Kidney (tissue), 13 donors: ENCODE measurements at regions not wholly inside any gene's neighbourhood (a gene's known extent, or its start where the extent isn't known, plus 50 kb on each side); places are given as distances from the start of the nearest gene placed in this dataset.

ENCODE experiments used
- DNase-seq, 5 donors: peaks; one replicate each; pipeline ENCODE4 v3.0.0-alpha.2; 2013 to 2020
- FAIRE-seq: peaks from 2 replicates; lab custom pipeline; 2012; peaks lifted over from hg19 to GRCh38; lab: Jason Lieb, UNC
- H3K27ac ChIP-seq, 2 donors: one replicate each; pipeline ENCODE4 v1.7.0; 2013; ENCODE audit warnings: low read depth in 2 of 2, low read length in 2 of 2, inconsistent platforms in 1 of 2
- H3K27me3 ChIP-seq: one replicate; pipeline ENCODE4 v1.7.1; 2013; ENCODE audit warnings: low read length, inconsistent platforms; ENCODE audit not compliant: control insufficient read depth, insufficient read depth
- H3K36me3 ChIP-seq, 3 donors: one replicate each; pipeline versions ENCODE4 v1.7.0 to v1.7.1; 2013; ENCODE audit warnings: low read length in 3 of 3, control low read depth in 1 of 3, inconsistent platforms in 1 of 3; ENCODE audit not compliant: insufficient read depth in 3 of 3, control insufficient read depth in 2 of 3
- H3K4me1 ChIP-seq, 3 donors: one replicate each; pipeline versions ENCODE4 v1.7.0 to v1.7.1; 2013; ENCODE audit warnings: low read length in 3 of 3, inconsistent platforms in 1 of 3, low read depth in 1 of 3; ENCODE audit not compliant: control insufficient read depth in 2 of 3, insufficient read depth in 2 of 3
- H3K4me3 ChIP-seq, 3 donors: one replicate each; pipeline versions ENCODE4 v1.7.0 to v1.8.1; 2013; ENCODE audit warnings: low read length in 3 of 3, control low read depth in 1 of 3, inconsistent platforms in 1 of 3
- H3K9ac ChIP-seq, 3 donors: one replicate each; pipeline versions ENCODE4 v1.7.0 to v1.7.1; 2013; ENCODE audit warnings: low read length in 3 of 3, control low read depth in 1 of 3, inconsistent platforms in 1 of 3
- H3K9me3 ChIP-seq, 3 donors: one replicate each; pipeline versions ENCODE4 v1.7.0 to v1.7.1; 2013; ENCODE audit warnings: low read length in 3 of 3, control low read depth in 1 of 3, inconsistent platforms in 1 of 3; ENCODE audit not compliant: control insufficient read depth in 2 of 3, insufficient read depth in 1 of 3
- intact Hi-C: fragments of 100-400 bp; cut with DNase I; formaldehyde crosslinking; loops from one replicate; pipeline ENCODE4 v1.11.1; 2022
- TF ChIP-seq, protein P1 (sequence below): IDR thresholded peaks from 3 replicates; pipeline ENCODE4 v1.5.1; 2012; ENCODE audit warnings: mild to moderate bottlenecking, moderate library complexity, borderline replicate concordance; ENCODE audit not compliant: insufficient read depth; ENCODE audit errors: extremely low read depth
- donor health status: control.
- donor health status: control.
- donor health status: control.
- donor health status: control.
- donor health status: control.
- donor health status: DM: yes; HTN: yes; CAD: no.
- donor health status: Normal renal cell carcinoma (clear cell type).

DNA sequence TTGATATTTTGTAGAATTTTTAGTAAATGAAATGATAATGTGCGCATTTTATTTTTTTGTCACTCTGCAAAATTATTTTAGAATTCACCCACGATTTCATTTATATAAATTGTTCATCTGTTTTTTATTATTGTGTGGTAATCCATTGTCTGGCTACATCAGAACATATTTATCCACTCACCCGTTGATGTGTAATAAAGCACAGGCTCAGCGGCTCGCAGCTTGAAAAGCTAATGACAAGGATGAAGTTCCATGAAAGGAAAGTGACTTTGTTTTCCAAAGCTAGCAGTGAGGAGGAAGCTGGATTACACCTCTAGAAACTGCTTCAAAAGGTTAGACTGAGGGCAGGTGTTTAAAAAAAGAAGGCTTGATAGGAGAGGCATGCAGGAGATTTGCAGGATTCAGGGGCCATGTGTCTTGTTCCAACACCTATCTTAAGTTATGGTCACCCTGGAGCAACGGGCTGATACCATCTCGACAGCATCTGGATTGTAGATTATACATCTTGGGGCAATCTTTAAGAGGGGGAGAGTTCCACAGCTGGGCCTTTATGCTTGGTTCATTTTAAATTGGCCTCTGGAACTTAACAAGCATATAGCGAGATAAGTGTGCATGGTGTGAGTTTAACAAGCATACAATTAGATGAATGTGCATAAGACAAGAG lies 194.1 kb downstream of the TMTC3 start:
- no peak overlapping the region for H3K4me3 ChIP-seq
- no peak overlapping the region for H3K27ac ChIP-seq
- no peaks in the 10 kb centered on the region for H3K27me3 ChIP-seq
- H3K9ac ChIP-seq = no peak overlapping the region
- FAIRE-seq (no peak), DNase-seq (no peak)
- intact Hi-C loops = no loop called here
- TF ChIP-seq, protein P1, sequence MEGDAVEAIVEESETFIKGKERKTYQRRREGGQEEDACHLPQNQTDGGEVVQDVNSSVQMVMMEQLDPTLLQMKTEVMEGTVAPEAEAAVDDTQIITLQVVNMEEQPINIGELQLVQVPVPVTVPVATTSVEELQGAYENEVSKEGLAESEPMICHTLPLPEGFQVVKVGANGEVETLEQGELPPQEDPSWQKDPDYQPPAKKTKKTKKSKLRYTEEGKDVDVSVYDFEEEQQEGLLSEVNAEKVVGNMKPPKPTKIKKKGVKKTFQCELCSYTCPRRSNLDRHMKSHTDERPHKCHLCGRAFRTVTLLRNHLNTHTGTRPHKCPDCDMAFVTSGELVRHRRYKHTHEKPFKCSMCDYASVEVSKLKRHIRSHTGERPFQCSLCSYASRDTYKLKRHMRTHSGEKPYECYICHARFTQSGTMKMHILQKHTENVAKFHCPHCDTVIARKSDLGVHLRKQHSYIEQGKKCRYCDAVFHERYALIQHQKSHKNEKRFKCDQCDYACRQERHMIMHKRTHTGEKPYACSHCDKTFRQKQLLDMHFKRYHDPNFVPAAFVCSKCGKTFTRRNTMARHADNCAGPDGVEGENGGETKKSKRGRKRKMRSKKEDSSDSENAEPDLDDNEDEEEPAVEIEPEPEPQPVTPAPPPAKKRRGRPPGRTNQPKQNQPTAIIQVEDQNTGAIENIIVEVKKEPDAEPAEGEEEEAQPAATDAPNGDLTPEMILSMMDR = no peak
- H3K9me3 ChIP-seq = no peaks in the 10 kb centered on the region
- H3K36me3 ChIP-seq = no peaks in the 10 kb centered on the region
- H3K4me1 ChIP-seq = no peaks in the 10 kb centered on the region

- TF ChIP-seq, protein P1 = no peak
- Histone ChIP-seq H3K36me3 (no peaks in the 10 kb centered on the region), H3K9ac (no peak overlapping the region), H3K4me3 (no peak overlapping the region), H3K9me3 (no peaks in the 10 kb centered on the region), H3K27me3 (no peaks in the 10 kb centered on the region), H3K27ac (no peak overlapping the region), H3K4me1 (no peaks in the 10 kb centered on the region)
- intact Hi-C loops = no loop called here
- FAIRE-seq (no peak), DNase-seq (no peak)
Observed at GRCh38 chr12:88338486-88338885, 196.4 kb downstream of the TMTC3 start.

- Histone ChIP-seq H3K4me1 (no peaks in the 10 kb centered on the region), H3K27ac (no peak overlapping the region), H3K36me3 (no peaks in the 10 kb centered on the region), H3K9me3 (no peaks in the 10 kb centered on the region), H3K27me3 (no peaks in the 10 kb centered on the region), H3K4me3 (no peak overlapping the region), H3K9ac (no peak overlapping the region)
- intact Hi-C loops = no loop called here
- DNase-seq (no peak), FAIRE-seq (no peak)
- TF ChIP-seq, protein P1 = no peak
Observed at GRCh38 chr12:88339254-88339949, 197.3 kb downstream of the TMTC3 start.
